HG03135 (cell line): ENCODE measurements at regions not wholly inside any gene's neighbourhood (a gene's known extent, or its start where the extent isn't known, plus 50 kb on each side); places are given as distances from the start of the nearest gene placed in this dataset.

Source experiments
- ATAC-seq: cut with Tn5 transposase; IDR thresholded peaks from one replicate; pipeline ENCODE4 v1.9.1; 2021; ENCODE audit warnings: mild to moderate bottlenecking, moderate library complexity; ENCODE audit not compliant: unreplicated experiment

GRCh38 chr1:164950541-164950986 lies 391.6 kb downstream of the PBX1 start:
- no peak for ATAC-seq

GRCh38 chr1:164949771-164950471 lies 390.9 kb downstream of the PBX1 start:
- no peak for ATAC-seq

- no peak for ATAC-seq
Measured at GRCh38 chr1:164948101-164948500, 389.1 kb downstream of the PBX1 start.

DNA sequence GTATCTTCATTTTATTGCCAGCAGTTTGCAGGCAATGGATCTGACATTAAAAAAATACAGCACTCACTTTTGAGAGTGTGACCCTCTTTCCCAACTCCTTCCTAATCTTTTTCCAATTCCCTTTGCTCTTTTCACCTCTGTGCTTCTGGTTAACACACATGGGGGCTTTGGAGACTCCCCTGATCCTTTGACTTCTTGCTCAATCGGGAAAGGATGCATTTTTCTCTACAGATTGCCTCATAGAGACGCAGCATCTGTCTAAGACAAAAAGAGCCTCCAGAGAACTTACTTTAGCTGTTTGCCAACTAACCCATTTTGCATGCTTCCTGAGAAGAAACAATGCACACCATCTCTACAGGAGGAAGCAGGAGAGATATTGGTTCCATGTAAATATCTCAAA lies 378.3 kb downstream of the PBX1 start:
- ATAC-seq = no peak

- no peak for ATAC-seq
Measured at GRCh38 chr1:164932580-164932979, 373.6 kb downstream of the PBX1 start.

DNA sequence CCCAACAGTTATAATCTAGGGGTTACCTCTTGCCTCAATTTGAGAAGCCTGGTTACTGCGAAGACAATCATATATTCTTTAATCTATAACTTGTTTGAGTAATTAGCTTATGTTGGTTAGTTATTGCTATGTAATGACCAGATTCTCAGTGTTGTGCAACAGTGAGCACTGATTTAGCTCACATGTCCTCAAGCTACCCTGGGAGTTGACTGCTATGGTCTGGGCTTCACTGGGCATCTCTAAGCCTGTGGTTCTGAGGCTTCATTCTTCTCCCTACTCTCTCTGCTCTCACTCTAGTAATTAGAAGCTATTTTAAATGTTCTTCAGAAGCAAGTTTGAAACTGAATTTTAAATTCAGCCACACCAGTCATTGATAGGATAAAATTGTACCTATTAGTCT lies 371.8 kb downstream of the PBX1 start:
- ATAC-seq = no peak

DNA sequence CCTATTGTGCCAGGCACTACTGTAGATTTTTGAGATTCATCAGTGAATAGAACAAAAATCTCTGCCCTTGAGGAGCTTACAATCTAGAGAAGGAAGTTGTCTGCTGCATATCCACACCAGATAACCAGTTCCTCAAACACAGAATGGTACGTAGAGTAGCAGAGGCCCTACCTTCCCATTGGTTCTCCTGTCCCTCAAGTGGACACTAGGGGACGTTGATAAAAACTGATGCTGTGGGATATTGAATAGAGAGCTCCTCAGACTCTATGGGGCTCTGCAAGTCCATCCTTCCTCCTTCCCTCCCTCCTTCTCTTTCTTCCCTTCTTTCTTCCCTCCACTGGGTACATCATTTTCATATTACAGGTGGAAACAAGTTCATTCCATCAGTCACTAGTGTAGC lies 371.3 kb downstream of the PBX1 start:
- ATAC-seq = no peak

- no peak for ATAC-seq
Measured at GRCh38 chr1:164928232-164928812, 369.3 kb downstream of the PBX1 start.

DNA sequence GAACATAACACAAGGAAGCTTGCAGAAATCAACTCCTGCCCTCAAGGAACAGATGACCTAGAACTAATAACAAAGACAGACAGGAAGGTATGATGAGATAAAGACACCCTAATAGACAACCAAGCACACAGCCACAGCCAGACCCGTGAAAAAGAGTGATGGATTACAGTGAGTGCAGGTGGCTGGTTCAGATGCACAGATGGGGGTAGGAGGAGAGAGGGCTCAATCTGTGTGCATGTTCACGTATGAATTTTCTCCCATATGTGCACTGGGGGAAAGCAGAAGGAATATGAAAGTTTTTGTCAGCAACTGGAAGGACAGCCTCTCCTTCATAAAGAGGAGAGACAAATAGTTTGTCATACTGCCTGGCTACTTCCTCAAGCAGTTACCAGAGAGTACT lies 367.1 kb downstream of the PBX1 start:
- ATAC-seq = no peak

GRCh38 chr1:164922585-164922984 lies 363.6 kb downstream of the PBX1 start:
- no peak for ATAC-seq

DNA sequence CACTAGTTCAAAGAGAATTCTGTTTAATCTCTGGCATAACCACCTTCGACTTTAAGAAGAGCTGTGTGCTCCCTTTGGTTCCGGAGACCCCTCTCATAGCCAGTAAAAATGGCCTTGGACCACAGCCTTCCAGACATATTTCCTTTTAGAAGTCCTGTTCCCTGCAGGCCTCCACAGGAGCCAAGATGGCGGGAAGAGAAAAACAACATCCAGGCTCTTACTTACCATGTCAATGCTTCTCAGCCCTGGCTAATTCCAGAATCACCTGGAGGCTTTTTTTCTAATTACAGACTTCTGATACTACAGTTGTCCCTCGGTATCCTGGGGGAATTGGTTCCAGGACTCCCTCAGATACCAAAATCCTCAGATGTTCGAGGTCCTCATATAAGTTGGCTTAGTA lies 362.5 kb downstream of the PBX1 start:
- no peak for ATAC-seq

DNA sequence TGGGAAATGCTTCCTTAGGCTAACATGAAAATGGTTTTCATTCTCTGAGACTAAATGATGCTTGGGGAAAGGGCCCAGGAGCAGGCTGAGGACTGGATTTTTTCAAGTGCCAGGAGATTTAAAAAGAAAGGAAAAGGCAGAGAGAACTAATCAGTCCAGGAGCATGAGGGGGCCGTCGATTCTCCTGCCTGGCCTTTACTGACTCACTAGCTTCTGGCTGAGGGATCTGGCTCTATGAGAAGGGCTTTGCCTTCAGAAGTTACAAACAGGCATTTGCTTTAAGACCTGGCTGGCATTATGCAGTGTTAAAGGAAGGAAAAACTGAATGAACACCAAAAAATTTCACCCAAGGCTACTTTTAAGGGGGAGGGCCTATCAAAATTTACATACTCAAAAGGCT lies 359.2 kb downstream of the PBX1 start:
- no peak for ATAC-seq

- ATAC-seq = no peak
Measured at GRCh38 chr1:164914208-164914607, 355.2 kb downstream of the PBX1 start.

DNA sequence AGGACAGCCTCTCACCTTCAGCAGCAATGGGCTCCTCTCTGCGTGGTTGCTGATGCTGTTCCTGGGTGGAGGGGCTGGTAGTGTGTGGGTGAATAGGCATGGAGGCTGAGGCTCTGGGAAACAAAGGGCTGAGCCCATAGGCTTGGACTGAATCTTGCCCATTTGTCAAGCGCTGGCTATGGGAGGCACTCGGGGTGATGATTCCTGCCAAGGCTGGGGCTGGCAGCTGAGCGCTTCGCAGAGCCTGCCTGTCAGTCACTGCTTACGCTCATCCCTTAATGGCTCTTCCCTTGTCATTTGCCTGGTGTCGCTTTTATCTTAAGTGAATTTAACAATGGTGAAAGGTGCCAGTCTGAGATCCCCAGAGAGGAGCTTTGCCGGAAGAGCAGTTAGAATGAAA lies 353.3 kb downstream of the PBX1 start:
- ATAC-seq = no peak

DNA sequence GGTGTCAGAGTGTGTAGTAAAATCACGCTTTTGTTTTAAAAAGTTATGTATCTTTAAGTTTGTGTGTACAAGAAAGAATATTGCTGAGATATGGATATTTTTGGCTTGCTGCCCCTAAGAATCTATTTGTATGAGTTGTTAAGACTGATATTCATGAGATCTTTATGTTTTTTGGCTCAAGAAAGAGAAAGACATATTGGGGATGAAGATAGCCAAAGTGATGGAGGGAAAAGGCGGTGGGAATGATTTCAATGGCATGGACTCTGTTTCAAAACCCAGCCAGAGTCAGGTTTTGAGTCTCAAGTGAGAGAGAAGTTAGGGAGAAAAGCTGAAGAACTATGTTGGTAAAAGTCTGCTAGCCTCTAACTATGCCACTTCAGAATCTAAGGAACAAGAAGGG lies 351.7 kb downstream of the PBX1 start:
- ATAC-seq = no peak

DNA sequence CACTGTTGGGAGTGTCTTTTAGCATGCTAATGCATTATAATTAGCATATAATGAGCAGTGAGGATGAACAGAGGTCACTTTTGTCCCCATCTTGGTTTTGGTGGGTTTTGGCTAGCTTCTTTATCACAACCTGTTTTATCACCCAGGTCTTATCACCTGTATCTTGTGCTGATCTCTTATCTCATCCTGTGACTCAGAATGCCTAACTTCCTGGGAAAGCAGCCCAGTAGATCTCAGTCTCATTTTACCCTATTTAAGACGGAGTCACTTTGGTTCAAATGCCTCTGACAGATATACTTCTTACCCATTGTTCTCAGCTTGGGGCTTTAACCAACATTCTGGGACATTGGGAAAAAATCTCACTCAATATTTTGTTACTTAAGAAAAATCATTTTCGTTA lies 348.7 kb downstream of the PBX1 start:
- no peak for ATAC-seq

DNA sequence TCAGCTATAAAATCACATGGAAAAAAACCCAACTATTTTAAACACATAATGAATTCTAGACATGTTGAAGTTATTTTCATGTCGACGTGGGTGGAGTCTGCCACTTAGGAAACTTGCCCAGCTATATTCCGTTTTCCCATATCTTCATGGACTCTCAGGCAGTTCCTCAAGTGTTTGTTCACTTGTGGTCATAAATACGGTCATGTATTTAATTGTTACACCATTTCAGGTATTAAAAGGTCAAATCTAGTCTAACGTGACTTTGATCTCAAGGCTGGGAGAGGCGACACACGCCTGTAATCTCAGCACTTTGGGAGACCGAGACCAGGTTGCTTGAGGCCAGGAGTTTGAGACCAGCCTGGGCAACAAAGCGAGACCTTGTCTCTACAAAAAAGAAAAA lies 346.9 kb downstream of the PBX1 start:
- ATAC-seq = no peak

GRCh38 chr1:164902491-164902890 lies 343.5 kb downstream of the PBX1 start:
- no peak for ATAC-seq
